NT2/D1 (cell line): ENCODE measurements at regions not wholly inside any gene's neighbourhood (a gene's known extent, or its start where the extent isn't known, plus 50 kb on each side); places are given as distances from the start of the nearest gene placed in this dataset.

Experiments
- SUZ12 ChIP-seq: IDR thresholded peaks from 2 replicates; pipeline ENCODE4 v1.6.1; 2011; ENCODE audit not compliant: insufficient read length, insufficient read depth; ENCODE audit errors: extremely low read depth
- YY1 ChIP-seq: IDR thresholded peaks from 2 replicates; pipeline ENCODE4 v1.6.1; 2011; ENCODE audit not compliant: insufficient read length, insufficient read depth
- ZNF274 ChIP-seq: IDR thresholded peaks from 2 replicates; pipeline ENCODE4 v1.6.1; 2011; ENCODE audit warnings: mild to moderate bottlenecking, low read depth, low read length

- TF ChIP-seq SUZ12 (no peak), ZNF274 (no peak), YY1 (no peak)
These were observed 700.5 kb upstream of the CHAC2 start for GRCh38 chr2:53067056-53067455.
